ENCODE measurements at regions not wholly inside any gene's neighbourhood (a gene's known extent, or its start where the extent isn't known, plus 50 kb on each side); places are given as distances from the start of the nearest gene placed in this dataset.
"Not testable (repeated sequence)": the region's sequence is repeated elsewhere in the genome, so short reads cannot be mapped to it uniquely, and the experiment has no call there.

GRCh38 chr9:63342528-63342927, 1942.5 kb downstream of the FOXD4L5 start:
- WGBS, 2 donors: 28 to 40% methylated on average over 1 to 2 of the region's 4 CpGs
- not testable (repeated sequence) for ATAC-seq (ENCODE audit: low FRiP score in 2 of 2); H3K36me3 ChIP-seq; H3K27ac ChIP-seq; H3K4me3 ChIP-seq; H3K4me1 ChIP-seq; H3K9me3 ChIP-seq; H3K27me3 ChIP-seq
- peak in 1 of 2 donors; percentile 37 for DNase-seq
- peak; percentile 82 to 90 for TF ChIP-seq POLR2AphosphoS5 (IDR thresholded peaks at IDR 0.05)
- peak; percentile 59 to 98 (median 85) for TF ChIP-seq EP300 (IDR thresholded peaks at IDR 0.05)

GRCh38 chr9:63337899-63338604, 1947.0 kb downstream of the FOXD4L5 start:
- 60 to 63% methylated on average over 4 to 6 of the region's 6 CpGs for WGBS, 2 donors
- ATAC-seq (ENCODE audit: low FRiP score in 2 of 2); H3K9me3 ChIP-seq; H3K4me1 ChIP-seq; H3K27me3 ChIP-seq; DNase-seq; H3K36me3 ChIP-seq; H3K4me3 ChIP-seq: not testable (repeated sequence)
- H3K27ac ChIP-seq: peak overlapping the region; percentile 80 to 87 (median 83)
- TF ChIP-seq POLR2AphosphoS5 (IDR thresholded peaks at IDR 0.05): peak; percentile 29 to 89
- peak; percentile 53 to 98 (median 80) for TF ChIP-seq EP300 (IDR thresholded peaks at IDR 0.05)

- ATAC-seq (ENCODE audit: low FRiP score in 2 of 2); H3K36me3 ChIP-seq; H3K27ac ChIP-seq; H3K4me3 ChIP-seq; H3K4me1 ChIP-seq; DNase-seq; H3K27me3 ChIP-seq; H3K9me3 ChIP-seq: not testable (repeated sequence)
- WGBS, 2 donors: 17% methylated on average over 2 to 3 of the region's 3 CpGs
Observed at GRCh38 chr9:63335286-63335685, 1949.7 kb downstream of the FOXD4L5 start.

- H3K9me3 ChIP-seq; H3K4me3 ChIP-seq; ATAC-seq (ENCODE audit: low FRiP score in 2 of 2); H3K4me1 ChIP-seq; H3K27ac ChIP-seq; H3K27me3 ChIP-seq; H3K36me3 ChIP-seq: not testable (repeated sequence)
- no CpG with 5 or more reads among the region's 4 CpGs for WGBS, 2 donors
- peak in 1 of 2 donors; percentile 50 for DNase-seq
Observed at GRCh38 chr9:63334187-63334586, 1950.8 kb downstream of the FOXD4L5 start.

GRCh38 chr9:63333083-63333482, 1951.9 kb downstream of the FOXD4L5 start:
- not testable (repeated sequence) for H3K27me3 ChIP-seq; H3K9me3 ChIP-seq; ATAC-seq (ENCODE audit: low FRiP score in 2 of 2); H3K36me3 ChIP-seq; H3K27ac ChIP-seq; H3K4me3 ChIP-seq; H3K4me1 ChIP-seq
- no CpG with 5 or more reads among the region's 3 CpGs for WGBS, 2 donors
- peak in 1 of 2 donors; percentile 15 for DNase-seq

GRCh38 chr9:63328313-63328712, 1956.7 kb downstream of the FOXD4L5 start:
- H3K27ac ChIP-seq; DNase-seq; H3K36me3 ChIP-seq; H3K27me3 ChIP-seq; ATAC-seq (ENCODE audit: low FRiP score in 2 of 2); H3K4me1 ChIP-seq; H3K4me3 ChIP-seq; H3K9me3 ChIP-seq: not testable (repeated sequence)
- WGBS, 2 donors: 91% methylated on average over 4 of the region's 6 CpGs; no CpG with 5 or more reads in 1 of the 2 donors

- not testable (repeated sequence) for H3K4me1 ChIP-seq; DNase-seq; ATAC-seq (ENCODE audit: low FRiP score in 2 of 2); H3K36me3 ChIP-seq; H3K4me3 ChIP-seq; H3K9me3 ChIP-seq; H3K27me3 ChIP-seq; H3K27ac ChIP-seq
- 84 to 88% methylated on average over 3 of the region's 3 CpGs for WGBS, 2 donors
Observed at GRCh38 chr9:63327211-63327610, 1957.8 kb downstream of the FOXD4L5 start.

- H3K9me3 ChIP-seq, DNase-seq: not testable (repeated sequence)
Observed at GRCh38 chr9:63326665-63327064, 1958.3 kb downstream of the FOXD4L5 start.

GRCh38 chr9:63325696-63326095, 1959.3 kb downstream of the FOXD4L5 start:
- not testable (repeated sequence) for H3K27me3 ChIP-seq; ATAC-seq (ENCODE audit: low FRiP score in 2 of 2); H3K27ac ChIP-seq; H3K36me3 ChIP-seq; H3K4me3 ChIP-seq; H3K9me3 ChIP-seq; H3K4me1 ChIP-seq
- WGBS, 2 donors: 84 to 90% methylated on average over 5 of the region's 5 CpGs
- DNase-seq: peak in 1 of 2 donors; percentile 1

More at GRCh38 chr9:63326665-63327064, 1958.3 kb downstream of the FOXD4L5 start:
- not testable (repeated sequence) for H3K27ac ChIP-seq; H3K4me1 ChIP-seq; ATAC-seq (ENCODE audit: low FRiP score in 2 of 2); H3K4me3 ChIP-seq; H3K36me3 ChIP-seq; H3K27me3 ChIP-seq
- WGBS, 2 donors: 85 to 87% methylated on average over 5 to 6 of the region's 9 CpGs

GRCh38 chr9:63318093-63318492, 1966.9 kb downstream of the FOXD4L5 start:
- 90 to 96% methylated on average over 7 of the region's 11 CpGs for WGBS, 2 donors
- not testable (repeated sequence) for H3K27me3 ChIP-seq; H3K27ac ChIP-seq; H3K9me3 ChIP-seq; ATAC-seq (ENCODE audit: low FRiP score in 2 of 2); H3K4me3 ChIP-seq; H3K36me3 ChIP-seq; DNase-seq; H3K4me1 ChIP-seq

GRCh38 chr9:63315387-63315786, 1969.6 kb downstream of the FOXD4L5 start:
- H3K9me3 ChIP-seq; ATAC-seq (ENCODE audit: low FRiP score in 2 of 2); H3K27ac ChIP-seq; H3K4me1 ChIP-seq; H3K36me3 ChIP-seq; H3K27me3 ChIP-seq; H3K4me3 ChIP-seq: not testable (repeated sequence)
- 88% methylated on average over 7 to 8 of the region's 8 CpGs for WGBS, 2 donors
- DNase-seq: peak in 1 of 2 donors; percentile 19

- peak in 1 of 2 donors; percentile 65 for DNase-seq
- H3K27ac ChIP-seq; H3K27me3 ChIP-seq; H3K4me1 ChIP-seq; H3K36me3 ChIP-seq; H3K4me3 ChIP-seq; H3K9me3 ChIP-seq; ATAC-seq (ENCODE audit: low FRiP score in 2 of 2): not testable (repeated sequence)
- WGBS, 2 donors: 92 to 94% methylated on average over 4 to 6 of the region's 14 CpGs
Observed at GRCh38 chr9:63296848-63297247, 1988.2 kb downstream of the FOXD4L5 start.

- no CpG with 5 or more reads among the region's 27 CpGs for WGBS, 2 donors
- H3K36me3 ChIP-seq; H3K4me1 ChIP-seq; H3K4me3 ChIP-seq; H3K9me3 ChIP-seq; H3K27ac ChIP-seq; ATAC-seq (ENCODE audit: low FRiP score in 2 of 2); H3K27me3 ChIP-seq: not testable (repeated sequence)
- peak in 1 of 2 donors; percentile 60 for DNase-seq
Observed at GRCh38 chr9:63296366-63296765, 1988.6 kb downstream of the FOXD4L5 start.

All from upper lobe of left lung (tissue), 6 donors.